Karpas-422 (cell line): ENCODE measurements at regions not wholly inside any gene's neighbourhood (a gene's known extent, or its start where the extent isn't known, plus 50 kb on each side); places are given as distances from the start of the nearest gene placed in this dataset.

Experiments used
- DNase-seq: peaks from one replicate; pipeline ENCODE4 v3.0.0-alpha.2; 2015
- H2AFZ ChIP-seq: fragments of 200-600 bp; sonication (generic); 2 replicates; pipeline ENCODE4 v1.6.1; 2014; ENCODE audit warnings: antibody characterized with exemption, low read length, mixed read lengths
- H3K27ac ChIP-seq: fragments of 200-600 bp; sonication (generic); 2 replicates; pipeline ENCODE4 v1.5.1; 2014; ENCODE audit warnings: mild to moderate bottlenecking, low read length, moderate library complexity
- H3K27me3 ChIP-seq: fragments of 200-600 bp; sonication (generic); 2 replicates; pipeline ENCODE4 v1.6.1; 2014; ENCODE audit warnings: low read length, mixed read lengths
- H3K36me3 ChIP-seq: fragments of 200-600 bp; sonication (generic); 2 replicates; pipeline ENCODE4 v1.6.1; 2014; ENCODE audit warnings: low read length, mixed read lengths; ENCODE audit not compliant: insufficient read depth
- H3K4me1 ChIP-seq: fragments of 200-600 bp; sonication (generic); 2 replicates; pipeline ENCODE4 v1.6.1; 2014; ENCODE audit warnings: mild to moderate bottlenecking, low read length, mixed read lengths
- H3K4me2 ChIP-seq: fragments of 200-600 bp; sonication (generic); 2 replicates; pipeline ENCODE4 v1.6.1; 2014; ENCODE audit warnings: low read length, low read depth, mild to moderate bottlenecking; ENCODE audit not compliant: poor library complexity, severe bottlenecking
- H3K4me3 ChIP-seq: fragments of 200-600 bp; sonication (generic); 2 replicates; pipeline ENCODE4 v1.5.1; 2014; ENCODE audit warnings: mild to moderate bottlenecking, antibody characterized with exemption, low read length, mixed read lengths
- H3K79me2 ChIP-seq: fragments of 200-600 bp; sonication (generic); 2 replicates; pipeline ENCODE4 v1.6.1; 2014; ENCODE audit warnings: mild to moderate bottlenecking, low read length, mixed read lengths
- H3K9ac ChIP-seq: fragments of 200-600 bp; sonication (generic); 2 replicates; pipeline ENCODE4 v1.6.0; 2014; ENCODE audit warnings: low read length
- H3K9me2 ChIP-seq: fragments of 200-600 bp; sonication (generic), shearing (Covaris generic); replicated peaks from 2 replicates; pipeline ENCODE4 v1.6.0; 2014; ENCODE audit warnings: mild to moderate bottlenecking, low read length, moderate library complexity; ENCODE audit not compliant: insufficient read depth
- H3K9me3 ChIP-seq: fragments of 300-700, 200-600 bp; sonication (generic); 2 replicates; pipeline ENCODE4 v1.6.1; 2014; ENCODE audit warnings: low read length, mixed read lengths
- H4K20me1 ChIP-seq: fragments of 200-600 bp; sonication (generic); 2 replicates; pipeline ENCODE4 v1.6.1; 2014; ENCODE audit warnings: mild to moderate bottlenecking, antibody characterized with exemption, low read length, low read depth; ENCODE audit not compliant: insufficient read depth

DNA sequence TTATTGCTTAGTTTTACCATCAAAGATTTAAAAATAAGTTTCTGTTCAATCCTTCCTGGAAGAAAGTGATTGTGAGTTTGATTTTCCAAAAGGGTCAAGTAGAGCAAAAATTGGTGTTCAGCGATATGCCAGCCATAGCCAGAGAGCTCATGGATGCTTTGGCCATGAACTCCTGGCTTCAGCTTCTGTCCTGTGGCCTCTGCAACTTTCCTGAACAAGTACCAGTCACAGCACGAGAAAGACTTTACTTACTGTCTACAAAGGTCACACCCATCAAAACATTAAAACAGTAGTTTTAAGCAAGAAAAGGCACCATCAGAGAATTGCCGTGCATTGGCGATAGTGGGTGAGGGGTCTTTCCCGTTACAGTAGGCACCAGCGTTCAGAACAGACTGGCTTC, 753.0 kb upstream of the SGCG start:
- no peak overlapping the region for H2AFZ ChIP-seq
- no peaks in the 10 kb centered on the region for H3K27me3 ChIP-seq
- H3K27ac ChIP-seq = no peak overlapping the region

DNA sequence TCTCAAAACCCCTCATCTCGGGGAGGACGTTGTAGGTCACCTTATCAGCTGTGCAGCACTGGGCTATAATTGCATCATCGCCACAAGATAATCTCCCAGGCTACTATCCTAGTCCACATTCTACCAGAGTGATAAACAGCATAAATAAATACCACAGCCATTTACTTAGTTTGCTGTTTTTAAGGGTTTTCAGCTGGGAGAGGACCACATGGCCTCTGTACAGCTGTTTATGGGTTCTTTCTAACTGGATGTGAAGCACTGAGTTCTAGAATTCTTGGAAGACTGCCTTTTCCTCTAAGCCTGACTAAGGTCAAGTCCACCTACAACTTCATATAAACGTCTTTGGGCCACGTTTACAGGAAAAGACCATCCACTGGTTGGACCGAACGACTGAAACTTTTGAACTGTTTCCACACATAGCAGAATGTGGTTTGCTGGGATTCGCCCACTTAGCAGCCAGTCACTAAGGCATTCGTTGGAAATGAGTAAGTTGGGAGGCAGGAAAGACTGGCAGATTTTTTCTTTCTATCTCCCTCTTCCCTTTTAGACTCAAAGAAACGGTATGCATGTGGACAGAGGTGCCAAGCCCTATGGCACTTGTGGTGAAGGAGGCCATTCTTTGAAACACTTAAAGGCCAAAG, 752.5 kb upstream of the SGCG start:
- Histone ChIP-seq H3K27ac (no peak overlapping the region), H3K4me1 (no peaks in the 10 kb centered on the region), H3K4me3 (no peak overlapping the region), H2AFZ (no peak overlapping the region), H3K36me3 (no peaks in the 10 kb centered on the region), H3K9me2 (no peaks in the 10 kb centered on the region), H3K79me2 (no peaks in the 10 kb centered on the region), H4K20me1 (no peaks in the 10 kb centered on the region), H3K27me3 (no peaks in the 10 kb centered on the region), H3K4me2 (no peak overlapping the region), H3K9me3 (no peaks in the 10 kb centered on the region), H3K9ac (no peak overlapping the region)
- DNase-seq = peak; percentile 27

More for the DNA sequence above, 753.0 kb upstream of the SGCG start:
- H3K36me3 ChIP-seq = no peaks in the 10 kb centered on the region
- peak; percentile 1 for DNase-seq
- H3K9me3 ChIP-seq = no peaks in the 10 kb centered on the region
- no peak overlapping the region for H3K4me2 ChIP-seq
- H3K4me3 ChIP-seq = no peak overlapping the region
- H3K9ac ChIP-seq = no peak overlapping the region
- H3K9me2 ChIP-seq = no peaks in the 10 kb centered on the region
- H3K4me1 ChIP-seq = no peaks in the 10 kb centered on the region
- H3K79me2 ChIP-seq = no peaks in the 10 kb centered on the region
- H4K20me1 ChIP-seq = no peaks in the 10 kb centered on the region

DNA sequence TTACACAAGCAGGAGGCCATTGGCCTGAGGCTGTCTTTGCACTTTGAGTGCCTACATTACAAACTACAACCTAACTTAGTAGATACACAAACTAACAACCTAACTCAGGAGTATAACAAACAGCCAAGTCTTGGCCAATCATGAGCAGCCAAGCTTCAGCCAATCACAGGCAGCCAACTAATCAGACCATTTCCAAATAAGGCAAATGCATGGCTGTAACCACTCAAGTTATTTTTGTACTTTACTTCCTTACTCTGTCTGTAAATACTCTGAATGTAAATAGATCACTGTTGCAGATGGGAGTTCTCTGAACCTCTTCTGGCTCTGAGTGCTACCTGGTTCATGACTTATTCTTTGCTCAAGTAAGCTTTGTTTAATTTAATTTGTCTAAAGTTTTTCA, 748.1 kb upstream of the SGCG start:
- no peaks in the 10 kb centered on the region for H3K79me2 ChIP-seq
- H2AFZ ChIP-seq = no peak overlapping the region
- H4K20me1 ChIP-seq = no peaks in the 10 kb centered on the region

DNA sequence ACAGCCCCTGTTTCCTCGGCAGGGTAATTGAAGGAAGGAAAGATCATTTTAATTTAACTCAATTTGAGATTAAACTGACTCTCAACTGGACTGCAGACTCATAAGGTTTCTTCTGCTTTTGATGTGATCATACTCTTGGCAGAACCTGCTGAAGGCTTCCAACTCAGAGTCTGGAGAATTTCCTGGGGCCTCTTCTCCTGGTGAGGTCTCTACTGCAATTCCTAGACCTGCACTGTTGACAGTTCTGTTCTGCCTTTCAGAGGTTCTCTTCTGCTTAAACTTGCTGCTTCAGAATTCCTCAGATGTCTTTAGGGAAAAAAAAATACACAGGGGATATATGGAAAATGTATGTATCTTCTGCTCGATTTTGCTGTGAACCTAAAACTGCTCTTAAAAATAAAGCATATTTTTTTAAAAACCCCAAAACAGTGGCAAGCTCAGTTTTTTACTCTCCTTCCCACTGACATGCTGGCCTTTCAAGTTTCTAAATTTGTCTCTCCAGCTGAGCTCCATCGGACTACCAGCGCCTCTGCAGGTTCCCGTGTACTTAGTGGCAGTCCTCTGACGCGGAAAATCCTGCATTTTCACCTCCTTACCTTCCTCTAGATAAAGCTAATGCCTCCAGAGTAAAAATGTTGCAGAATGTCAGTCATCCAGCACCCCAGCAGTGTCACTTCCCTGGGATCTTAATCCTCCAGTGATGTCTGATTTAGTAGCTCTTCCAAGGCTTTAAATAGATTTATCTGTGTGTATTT, 733.5 kb upstream of the SGCG start:
- Histone ChIP-seq H3K4me3 (no peak overlapping the region), H3K9me3 (no peaks in the 10 kb centered on the region), H3K4me2 (no peak overlapping the region), H4K20me1 (no peaks in the 10 kb centered on the region), H3K79me2 (no peaks in the 10 kb centered on the region), H3K36me3 (no peaks in the 10 kb centered on the region), H2AFZ (no peak overlapping the region), H3K27ac (no peak overlapping the region), H3K9me2 (no peaks in the 10 kb centered on the region), H3K4me1 (no peaks in the 10 kb centered on the region), H3K27me3 (no peaks in the 10 kb centered on the region), H3K9ac (no peak overlapping the region)
- no peak for DNase-seq

More for the DNA sequence above, 748.1 kb upstream of the SGCG start:
- no peak overlapping the region for H3K4me2 ChIP-seq
- peak; percentile 25 for DNase-seq
- H3K9me2 ChIP-seq = no peaks in the 10 kb centered on the region
- no peaks in the 10 kb centered on the region for H3K4me1 ChIP-seq
- H3K27ac ChIP-seq = no peak overlapping the region
- H3K4me3 ChIP-seq = no peak overlapping the region
- H3K27me3 ChIP-seq = no peaks in the 10 kb centered on the region
- H3K9ac ChIP-seq = no peak overlapping the region
- no peaks in the 10 kb centered on the region for H3K36me3 ChIP-seq
- H3K9me3 ChIP-seq = no peaks in the 10 kb centered on the region

DNA sequence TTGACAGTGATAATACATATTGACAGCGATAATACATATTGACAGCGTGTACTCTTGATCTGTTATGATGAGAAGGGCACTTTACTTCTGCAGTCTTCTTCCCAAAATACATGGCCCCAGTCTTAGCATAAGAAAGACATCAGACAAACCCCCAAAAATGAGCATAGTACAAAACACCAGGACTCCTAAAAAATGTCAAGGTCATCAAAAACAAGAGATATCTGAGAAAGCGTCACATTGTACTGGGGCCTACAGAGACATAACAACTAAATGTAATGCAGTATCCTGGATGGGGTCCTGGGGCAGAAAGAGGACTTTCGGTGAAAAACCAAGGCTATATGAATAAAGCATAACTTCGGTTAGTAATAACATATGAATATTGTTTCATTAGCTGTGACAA, 731.5 kb upstream of the SGCG start:
- Histone ChIP-seq H3K9me3 (no peaks in the 10 kb centered on the region), H3K36me3 (no peaks in the 10 kb centered on the region), H3K27me3 (no peaks in the 10 kb centered on the region), H3K27ac (no peak overlapping the region), H4K20me1 (no peaks in the 10 kb centered on the region), H3K4me1 (no peaks in the 10 kb centered on the region), H3K4me2 (no peak overlapping the region), H3K4me3 (no peak overlapping the region), H3K9me2 (no peaks in the 10 kb centered on the region), H3K9ac (no peak overlapping the region), H3K79me2 (no peaks in the 10 kb centered on the region), H2AFZ (no peak overlapping the region)
- no peak for DNase-seq

DNA sequence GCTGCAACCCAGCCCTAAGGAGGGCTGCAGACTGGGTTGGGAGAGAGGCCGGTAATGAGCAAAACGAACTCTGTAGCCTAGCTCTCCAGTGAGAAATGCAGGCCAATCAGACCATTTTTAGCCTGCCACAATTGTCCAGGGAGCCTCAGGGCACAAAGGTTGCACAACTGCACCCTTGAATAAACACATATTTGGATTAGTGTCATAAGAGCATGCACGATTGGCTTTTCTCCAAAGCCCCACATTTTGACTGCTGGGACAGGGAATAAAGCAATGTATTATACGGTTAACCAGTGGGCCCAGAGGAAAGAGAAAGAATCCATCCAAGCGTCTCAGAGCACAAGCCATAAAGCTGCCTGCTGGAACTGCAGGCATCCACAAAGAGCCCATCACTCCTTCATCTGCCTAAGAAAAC, 729.4 kb upstream of the SGCG start:
- no peak overlapping the region for H3K4me2 ChIP-seq
- no peaks in the 10 kb centered on the region for H3K9me3 ChIP-seq
- H3K9me2 ChIP-seq = no peaks in the 10 kb centered on the region
- H3K36me3 ChIP-seq = no peaks in the 10 kb centered on the region
- H3K4me1 ChIP-seq = no peaks in the 10 kb centered on the region
- no peak overlapping the region for H2AFZ ChIP-seq
- no peak overlapping the region for H3K27ac ChIP-seq
- H4K20me1 ChIP-seq = no peaks in the 10 kb centered on the region
- H3K9ac ChIP-seq = no peak overlapping the region
- DNase-seq = no peak
- H3K27me3 ChIP-seq = no peaks in the 10 kb centered on the region
- no peaks in the 10 kb centered on the region for H3K79me2 ChIP-seq
- no peak overlapping the region for H3K4me3 ChIP-seq

DNA sequence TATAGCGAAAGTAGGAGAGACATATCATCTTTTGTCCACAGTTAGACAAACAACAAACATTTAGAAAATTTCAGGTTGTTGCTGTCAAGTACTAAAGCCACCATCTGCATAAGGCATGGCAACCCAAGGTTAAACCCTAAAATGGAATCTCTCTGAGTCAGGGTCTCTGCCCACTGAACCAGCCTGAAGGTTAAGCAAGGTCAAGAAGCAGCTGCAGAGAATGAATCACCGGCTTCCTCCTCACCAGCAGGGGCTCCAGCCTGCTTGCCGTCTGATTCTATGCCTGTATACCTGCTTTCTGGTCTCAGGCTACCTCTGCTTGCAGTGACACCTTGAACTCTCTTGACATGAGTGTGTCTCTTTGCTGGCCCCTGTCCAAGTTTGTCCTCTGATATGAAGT, 726.2 kb upstream of the SGCG start:
- no peaks in the 10 kb centered on the region for H3K9me2 ChIP-seq
- no peak for DNase-seq
- H3K9ac ChIP-seq = no peak overlapping the region
- H3K79me2 ChIP-seq = no peaks in the 10 kb centered on the region
- no peaks in the 10 kb centered on the region for H3K27me3 ChIP-seq
- H3K4me3 ChIP-seq = no peak overlapping the region
- H2AFZ ChIP-seq = no peak overlapping the region
- no peak overlapping the region for H3K4me2 ChIP-seq
- no peaks in the 10 kb centered on the region for H3K4me1 ChIP-seq
- H3K27ac ChIP-seq = no peak overlapping the region
- no peaks in the 10 kb centered on the region for H3K36me3 ChIP-seq
- no peaks in the 10 kb centered on the region for H4K20me1 ChIP-seq
- no peaks in the 10 kb centered on the region for H3K9me3 ChIP-seq

DNA sequence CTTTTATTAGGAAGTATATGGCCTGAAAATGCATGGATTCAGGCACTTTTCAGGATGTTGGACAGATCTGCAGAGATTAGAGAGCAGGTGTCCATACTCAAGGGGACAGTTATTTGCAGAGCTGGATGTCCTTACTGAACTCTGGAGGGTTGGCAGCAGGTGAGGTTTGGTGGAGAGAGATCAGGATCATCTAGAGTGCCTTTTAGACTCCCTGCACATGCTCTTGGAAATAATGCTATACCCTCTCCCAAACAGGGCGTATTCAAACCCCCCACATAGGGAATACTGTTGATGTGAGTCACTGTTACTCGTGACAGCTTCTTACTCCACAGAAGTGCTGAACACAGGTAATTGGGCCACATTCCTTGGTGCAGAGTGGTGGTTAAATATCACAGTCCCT, 725.7 kb upstream of the SGCG start:
- no peaks in the 10 kb centered on the region for H3K9me3 ChIP-seq
- DNase-seq = no peak
- no peaks in the 10 kb centered on the region for H3K27me3 ChIP-seq
- no peaks in the 10 kb centered on the region for H3K79me2 ChIP-seq
- no peak overlapping the region for H3K4me2 ChIP-seq
- no peaks in the 10 kb centered on the region for H4K20me1 ChIP-seq
- H3K36me3 ChIP-seq = no peaks in the 10 kb centered on the region
- no peaks in the 10 kb centered on the region for H3K4me1 ChIP-seq
- no peak overlapping the region for H2AFZ ChIP-seq
- H3K9ac ChIP-seq = no peak overlapping the region
- no peak overlapping the region for H3K4me3 ChIP-seq
- no peaks in the 10 kb centered on the region for H3K9me2 ChIP-seq
- no peak overlapping the region for H3K27ac ChIP-seq
